ENCODE measurements at regions not wholly inside any gene's neighbourhood (a gene's known extent, or its start where the extent isn't known, plus 50 kb on each side); places are given as distances from the start of the nearest gene placed in this dataset.
"Not testable (repeated sequence)": the region's sequence is repeated elsewhere in the genome, so short reads cannot be mapped to it uniquely, and the experiment has no call there.

DNA sequence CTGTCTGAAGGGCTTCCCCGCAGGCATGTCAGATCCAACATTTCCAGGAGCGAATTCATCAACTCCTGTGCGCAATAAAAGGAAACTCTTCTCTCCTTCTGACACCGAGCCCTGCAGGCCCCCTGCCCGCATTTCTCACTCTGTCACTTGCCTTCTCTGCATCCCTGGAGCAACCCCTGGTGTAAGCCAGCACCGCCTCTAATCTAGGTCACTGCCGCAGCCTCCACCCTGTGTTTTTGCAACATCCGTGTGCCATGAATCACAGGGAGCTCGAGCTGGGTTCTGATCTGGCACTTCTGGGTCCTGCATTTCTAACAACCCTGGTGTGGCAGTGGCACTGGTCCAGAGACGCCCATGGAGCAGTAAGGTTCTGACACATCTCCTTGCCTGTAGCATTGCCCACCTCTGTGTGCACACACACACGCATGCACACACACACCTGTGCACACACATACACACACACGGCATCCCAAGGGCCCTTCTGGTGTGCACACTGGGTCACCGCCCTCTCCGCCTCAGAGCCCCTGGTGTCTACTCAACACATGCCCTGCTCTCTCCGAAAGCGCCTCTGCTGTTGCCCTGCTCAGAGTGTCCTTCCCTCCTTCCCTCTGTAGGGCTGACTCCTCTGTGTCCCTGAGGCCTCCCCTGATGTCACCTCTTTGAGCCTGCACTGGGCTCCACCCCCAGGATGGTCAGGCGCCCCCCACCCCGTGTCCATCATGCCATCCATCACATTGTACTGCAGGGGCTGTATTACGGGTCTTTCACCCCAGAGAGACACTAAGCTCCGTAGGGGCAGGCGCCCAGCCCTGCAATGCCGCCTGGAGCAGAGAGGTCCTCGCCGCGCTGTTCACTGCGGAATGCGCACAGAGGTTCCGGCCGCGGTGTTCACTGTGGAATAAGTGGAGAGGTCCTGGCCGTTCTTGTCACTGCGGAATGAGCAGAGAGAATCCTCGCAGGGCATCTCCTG is 111.4 kb upstream of the SFSWAP start:
- TF ChIP-seq, protein P1, sequence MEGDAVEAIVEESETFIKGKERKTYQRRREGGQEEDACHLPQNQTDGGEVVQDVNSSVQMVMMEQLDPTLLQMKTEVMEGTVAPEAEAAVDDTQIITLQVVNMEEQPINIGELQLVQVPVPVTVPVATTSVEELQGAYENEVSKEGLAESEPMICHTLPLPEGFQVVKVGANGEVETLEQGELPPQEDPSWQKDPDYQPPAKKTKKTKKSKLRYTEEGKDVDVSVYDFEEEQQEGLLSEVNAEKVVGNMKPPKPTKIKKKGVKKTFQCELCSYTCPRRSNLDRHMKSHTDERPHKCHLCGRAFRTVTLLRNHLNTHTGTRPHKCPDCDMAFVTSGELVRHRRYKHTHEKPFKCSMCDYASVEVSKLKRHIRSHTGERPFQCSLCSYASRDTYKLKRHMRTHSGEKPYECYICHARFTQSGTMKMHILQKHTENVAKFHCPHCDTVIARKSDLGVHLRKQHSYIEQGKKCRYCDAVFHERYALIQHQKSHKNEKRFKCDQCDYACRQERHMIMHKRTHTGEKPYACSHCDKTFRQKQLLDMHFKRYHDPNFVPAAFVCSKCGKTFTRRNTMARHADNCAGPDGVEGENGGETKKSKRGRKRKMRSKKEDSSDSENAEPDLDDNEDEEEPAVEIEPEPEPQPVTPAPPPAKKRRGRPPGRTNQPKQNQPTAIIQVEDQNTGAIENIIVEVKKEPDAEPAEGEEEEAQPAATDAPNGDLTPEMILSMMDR (IDR thresholded peaks at IDR 0.05; ENCODE audit: extremely low read depth, missing control alignments), result no peak
- DNase-seq (ENCODE audit: low spot score), result no peak

DNA sequence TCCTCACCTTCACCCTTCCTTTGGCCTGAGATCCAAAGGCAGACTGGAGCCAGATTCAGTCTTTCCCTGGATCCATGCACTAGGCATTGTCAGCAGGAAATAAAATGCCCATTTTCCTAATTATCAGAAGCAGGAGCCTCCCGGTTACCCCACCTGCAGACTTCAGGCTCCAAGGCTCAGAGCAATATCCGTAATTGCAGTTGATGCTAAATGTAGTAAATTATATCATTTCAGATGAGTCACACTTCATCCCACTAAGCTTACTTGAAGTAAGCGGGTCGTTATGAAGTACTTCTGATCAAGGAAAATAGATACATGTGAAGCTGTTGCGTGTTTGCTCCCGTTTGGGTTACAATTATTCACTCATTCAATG is 110.7 kb upstream of the SFSWAP start:
- no peak for DNase-seq (ENCODE audit: low spot score)
- TF ChIP-seq, protein P1 (IDR thresholded peaks at IDR 0.05; ENCODE audit: extremely low read depth, missing control alignments), result no peak

DNA sequence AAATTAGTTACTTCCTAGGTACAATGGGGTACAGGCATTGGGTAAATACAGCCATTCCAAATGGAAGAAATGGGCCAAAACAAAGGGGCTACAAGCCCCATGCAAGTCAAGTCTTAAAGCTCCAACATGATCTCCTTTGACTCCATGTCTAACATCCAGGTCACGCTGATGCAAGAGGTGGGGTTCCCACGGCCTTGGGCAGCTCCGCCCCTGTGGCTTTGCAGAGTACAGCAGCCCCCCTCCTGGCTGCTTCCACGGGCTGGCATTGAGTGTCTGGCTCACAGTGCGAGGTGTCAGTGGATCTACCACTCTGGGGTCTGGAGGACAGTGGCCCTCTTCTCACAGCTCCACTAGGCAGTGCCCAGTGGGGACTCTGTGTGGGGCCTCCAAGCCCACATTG is 109.4 kb upstream of the SFSWAP start:
- not testable (repeated sequence) for DNase-seq (ENCODE audit: low spot score)

DNA sequence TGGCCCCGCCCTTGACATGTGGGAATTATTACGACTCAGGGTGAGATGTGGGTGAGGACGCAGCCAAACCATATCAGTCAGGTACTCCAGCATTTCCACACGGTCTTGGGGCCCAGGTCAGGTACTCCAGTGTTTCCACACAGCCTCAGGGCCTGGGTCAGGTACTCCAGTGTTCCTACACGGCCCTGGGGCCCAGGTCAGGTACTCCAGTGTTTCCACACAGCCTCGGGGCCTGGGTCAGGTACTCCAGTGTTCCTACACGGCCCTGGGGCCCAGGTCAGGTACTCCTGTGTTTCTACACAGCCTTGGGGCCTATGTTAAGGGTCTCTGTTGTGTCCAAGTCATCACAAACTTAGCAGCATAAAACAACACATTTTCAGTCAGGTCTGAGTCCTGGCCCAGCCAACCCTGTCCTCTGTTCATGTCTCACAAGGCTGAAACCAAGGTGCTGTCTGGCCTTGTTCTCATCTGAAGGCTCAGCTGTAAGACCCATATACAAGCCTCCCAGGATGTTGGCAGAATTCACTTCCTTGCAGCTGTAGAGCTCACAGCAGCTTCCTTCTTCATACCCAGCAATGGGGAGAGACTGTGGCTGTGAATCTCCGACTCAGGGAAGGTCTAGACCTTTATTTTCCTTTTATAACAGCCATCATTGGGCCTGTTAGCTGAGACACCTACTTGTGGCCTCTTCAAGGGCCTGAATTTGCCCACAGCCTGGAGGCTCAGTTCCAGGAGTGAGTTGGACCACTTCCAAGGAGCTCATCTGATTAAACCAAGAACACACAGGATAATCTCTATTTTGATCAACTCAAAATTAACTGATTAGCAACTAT is 107.6 kb upstream of the SFSWAP start:
- no peak for DNase-seq (ENCODE audit: low spot score)
- TF ChIP-seq, protein P1 (IDR thresholded peaks at IDR 0.05; ENCODE audit: extremely low read depth, missing control alignments), result no peak

DNA sequence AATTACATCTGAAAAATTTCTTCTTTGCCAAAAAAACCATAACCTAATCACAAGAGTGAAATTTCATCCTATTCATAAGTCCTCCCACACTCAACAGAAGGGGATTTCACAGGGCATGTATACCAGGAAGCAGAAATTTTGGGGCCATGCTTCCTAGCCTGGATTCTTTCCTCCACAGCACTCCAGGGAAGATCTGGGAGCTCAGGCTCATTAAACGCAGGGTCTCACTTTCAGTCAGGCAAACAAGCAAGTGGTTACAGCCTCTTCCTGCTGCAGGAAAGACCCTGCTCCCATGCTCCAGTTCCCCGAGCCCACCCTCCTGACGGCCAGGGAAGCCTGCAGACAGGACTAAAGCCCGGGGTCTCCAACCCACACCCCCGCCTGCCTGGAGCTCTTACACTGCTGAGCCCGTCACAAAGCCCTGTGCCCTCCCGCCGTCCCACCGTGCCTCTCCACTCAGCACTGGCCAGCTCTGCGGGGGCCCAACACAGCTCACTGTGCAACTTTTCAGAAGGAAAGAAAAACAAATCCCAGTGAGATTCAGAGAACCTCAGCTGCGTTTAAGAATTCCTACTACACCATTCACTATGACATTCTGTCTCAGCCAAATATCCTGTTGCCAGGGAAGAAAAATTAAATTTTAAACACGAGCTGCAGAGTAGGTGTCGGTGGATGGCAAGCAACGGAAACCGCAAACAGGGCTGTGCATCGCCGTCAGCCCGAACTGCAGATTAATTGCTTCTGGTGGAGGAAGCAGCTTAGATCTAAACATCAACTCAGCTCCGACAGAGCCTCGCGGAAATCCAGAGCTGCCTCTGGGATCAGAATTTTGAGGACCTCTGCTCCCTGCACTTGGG is 106.7 kb upstream of the SFSWAP start:
- DNase-seq (ENCODE audit: low spot score), result peak; percentile 62
- TF ChIP-seq, protein P1 (IDR thresholded peaks at IDR 0.05; ENCODE audit: extremely low read depth, missing control alignments), result no peak

DNA sequence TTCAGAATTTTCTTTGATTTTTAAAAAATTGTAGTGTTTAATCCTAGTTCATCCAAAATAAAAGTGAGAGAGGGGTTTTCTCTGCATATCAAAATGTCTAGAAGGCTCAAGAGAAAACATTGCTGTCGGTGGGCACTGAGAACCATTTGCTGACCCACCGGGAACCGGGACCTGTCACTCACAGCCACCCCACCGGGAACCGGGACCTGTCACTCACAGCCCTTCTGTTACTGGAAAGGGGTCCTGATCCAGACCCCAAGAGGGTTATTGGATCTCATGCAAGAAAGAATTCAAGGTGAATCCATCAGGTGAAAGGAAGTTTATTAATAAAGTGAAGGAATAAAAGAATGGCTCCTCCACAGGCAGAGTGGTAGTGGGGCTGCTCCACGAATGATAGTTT is 106.0 kb upstream of the SFSWAP start:
- no peak for DNase-seq (ENCODE audit: low spot score)
- TF ChIP-seq, protein P1 (IDR thresholded peaks at IDR 0.05; ENCODE audit: extremely low read depth, missing control alignments), result no peak

DNA sequence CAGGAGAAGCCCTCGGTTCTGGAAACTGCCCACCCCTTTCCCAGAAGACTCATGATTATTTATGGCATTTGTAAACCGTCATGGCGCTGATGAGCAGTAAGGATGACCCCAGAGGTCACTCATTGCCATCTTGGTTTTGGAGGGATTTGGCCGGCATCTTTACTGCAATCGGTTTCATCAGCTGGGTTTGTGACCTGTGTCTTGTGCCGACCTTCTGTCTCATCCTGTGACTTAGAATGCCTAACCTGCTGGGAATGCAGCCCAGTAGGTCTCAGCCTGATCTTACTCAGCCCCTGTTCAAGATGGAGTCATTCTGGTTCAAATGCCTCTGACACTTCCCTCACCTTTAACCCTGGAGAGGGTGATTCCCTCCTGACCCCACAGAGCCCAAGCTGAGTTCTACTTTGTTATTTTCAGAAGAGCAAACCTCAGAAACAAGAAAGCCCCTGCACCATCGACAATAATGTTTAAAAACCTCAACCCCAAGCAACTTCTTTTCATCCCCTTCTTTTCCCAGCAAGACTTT is 105.5 kb upstream of the SFSWAP start:
- TF ChIP-seq, protein P1 (IDR thresholded peaks at IDR 0.05; ENCODE audit: extremely low read depth, missing control alignments), result no peak
- DNase-seq (ENCODE audit: low spot score), result no peak

Measured in GM20000 (cell line).